T-helper 2 cell (primary cell): ENCODE measurements at regions not wholly inside any gene's neighbourhood (a gene's known extent, or its start where the extent isn't known, plus 50 kb on each side); places are given as distances from the start of the nearest gene placed in this dataset.
"Not testable (repeated sequence)": the region's sequence is repeated elsewhere in the genome, so short reads cannot be mapped to it uniquely, and the experiment has no call there.

Experiments
- DNase-seq, 5 experiments: peaks; one replicate each; pipeline versions ENCODE4 v3.0.0 to v3.0.0-alpha.2; 2012 to 2022

- no peak for DNase-seq
These were observed 174.5 kb downstream of the GOLGA6L6 start for GRCh38 chr15:20367093-20367492.

- DNase-seq = not testable (repeated sequence)
These were observed 178.0 kb downstream of the GOLGA6L6 start for GRCh38 chr15:20363591-20363990.

GRCh38 chr15:20361091-20361490 lies 180.5 kb downstream of the GOLGA6L6 start:
- DNase-seq = no peak

GRCh38 chr15:20358779-20359414 lies 182.7 kb downstream of the GOLGA6L6 start:
- DNase-seq = no peak

- DNase-seq = peak in 1 of 5 experiments; percentile 3
These were observed 183.4 kb downstream of the GOLGA6L6 start for GRCh38 chr15:20358066-20358778.

- peak in 1 of 5 experiments; percentile 7 for DNase-seq
These were observed 184.0 kb downstream of the GOLGA6L6 start for GRCh38 chr15:20357481-20358065.

- no peak for DNase-seq
These were observed 184.6 kb downstream of the GOLGA6L6 start for GRCh38 chr15:20356911-20357480.

- DNase-seq = peak; percentile 48 to 73 (median 69)
These were observed 185.1 kb downstream of the GOLGA6L6 start for GRCh38 chr15:20356444-20356910.

- DNase-seq = no peak
These were observed 186.2 kb downstream of the GOLGA6L6 start for GRCh38 chr15:20355256-20355868.

- DNase-seq = not testable (repeated sequence)
These were observed 186.7 kb downstream of the GOLGA6L6 start for GRCh38 chr15:20354884-20355223.

DNA sequence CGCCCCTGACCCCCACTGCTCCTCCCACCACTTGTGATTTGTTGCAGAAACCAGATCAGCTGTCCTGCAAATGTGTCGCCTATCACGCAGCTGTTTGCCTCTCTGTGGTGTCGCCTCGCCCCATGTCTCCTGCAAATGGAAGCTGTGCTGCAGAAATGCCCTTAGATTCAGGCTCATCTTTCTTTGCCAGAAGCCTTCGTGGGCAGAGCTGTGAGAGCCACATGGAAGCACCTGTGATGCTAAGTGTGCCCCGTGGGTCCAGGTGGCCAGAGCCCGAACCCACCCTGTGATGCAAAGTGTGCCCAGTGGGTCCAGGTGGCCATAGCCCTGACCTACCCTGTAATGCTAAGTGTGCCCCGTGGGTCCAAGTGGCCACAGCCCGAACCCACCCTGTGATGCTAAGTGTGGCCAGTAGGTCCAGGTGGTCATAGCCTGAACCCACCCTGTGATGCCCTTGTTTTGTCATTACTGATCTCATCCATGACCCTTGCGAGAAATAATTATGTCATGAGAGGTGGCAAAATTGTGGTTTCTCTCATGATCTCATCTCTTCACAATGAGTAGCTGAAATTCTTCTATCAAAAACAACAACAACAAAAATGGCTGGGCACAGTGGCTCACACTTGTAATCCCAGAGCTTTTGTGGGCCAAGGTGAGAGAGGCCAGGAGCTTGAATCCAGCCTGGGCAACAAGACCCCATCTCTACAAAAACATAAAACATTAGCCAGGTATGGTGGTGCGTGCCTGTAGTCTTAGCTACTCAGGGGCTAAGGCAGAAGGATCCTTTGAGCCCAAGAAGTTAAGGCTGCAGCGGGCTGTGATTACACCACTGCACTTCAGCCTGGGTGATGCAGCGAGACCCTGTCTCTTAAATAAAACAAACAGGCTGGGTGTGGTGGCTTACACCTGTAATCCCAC lies 187.4 kb downstream of the GOLGA6L6 start:
- DNase-seq = no peak

DNA sequence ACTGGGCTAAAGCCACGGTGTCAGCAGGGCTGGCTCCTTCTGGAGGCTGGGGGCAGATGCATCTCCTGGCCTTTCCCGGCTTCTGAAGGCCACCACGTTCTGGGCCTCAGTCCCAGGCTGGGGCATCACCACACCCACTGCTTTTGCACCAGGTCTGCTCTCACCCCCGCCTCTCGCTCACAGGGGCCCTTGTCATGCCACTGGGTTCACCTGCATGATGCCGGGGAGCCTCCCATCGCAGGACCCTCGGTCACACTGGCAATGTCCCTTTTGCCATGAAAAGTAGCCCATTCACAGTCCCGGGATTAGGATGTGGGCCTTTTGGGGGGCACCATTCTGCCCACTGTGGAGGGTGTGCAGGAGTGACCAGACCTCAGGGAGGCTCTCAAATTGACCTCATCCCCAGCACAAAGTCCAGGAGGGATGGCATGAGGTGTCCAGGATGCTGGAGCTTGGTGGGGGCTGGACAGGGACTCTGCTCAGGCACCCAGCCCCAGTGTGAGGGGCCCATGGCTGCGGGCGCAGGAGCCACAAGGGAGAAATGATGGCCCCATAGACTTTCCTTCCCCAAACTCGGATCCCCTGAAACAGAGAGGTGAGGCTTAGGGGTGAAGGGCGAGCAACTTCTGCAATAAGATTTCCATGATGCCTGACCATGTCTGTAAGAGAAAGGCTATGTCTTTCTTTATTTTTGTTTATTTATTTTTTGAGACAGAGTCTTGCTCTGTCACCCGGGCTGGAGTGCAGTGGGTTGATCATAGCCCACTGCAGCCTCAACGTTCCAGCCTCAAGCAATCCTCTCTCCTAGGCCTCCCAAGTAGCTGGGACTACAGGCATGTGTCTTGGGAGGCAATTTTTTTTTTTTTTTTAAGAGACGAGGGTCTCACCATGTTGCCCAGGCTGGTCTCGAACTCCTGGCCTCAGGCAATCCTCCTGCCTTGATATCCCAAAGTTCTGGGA lies 189.1 kb downstream of the GOLGA6L6 start:
- no peak for DNase-seq

DNA sequence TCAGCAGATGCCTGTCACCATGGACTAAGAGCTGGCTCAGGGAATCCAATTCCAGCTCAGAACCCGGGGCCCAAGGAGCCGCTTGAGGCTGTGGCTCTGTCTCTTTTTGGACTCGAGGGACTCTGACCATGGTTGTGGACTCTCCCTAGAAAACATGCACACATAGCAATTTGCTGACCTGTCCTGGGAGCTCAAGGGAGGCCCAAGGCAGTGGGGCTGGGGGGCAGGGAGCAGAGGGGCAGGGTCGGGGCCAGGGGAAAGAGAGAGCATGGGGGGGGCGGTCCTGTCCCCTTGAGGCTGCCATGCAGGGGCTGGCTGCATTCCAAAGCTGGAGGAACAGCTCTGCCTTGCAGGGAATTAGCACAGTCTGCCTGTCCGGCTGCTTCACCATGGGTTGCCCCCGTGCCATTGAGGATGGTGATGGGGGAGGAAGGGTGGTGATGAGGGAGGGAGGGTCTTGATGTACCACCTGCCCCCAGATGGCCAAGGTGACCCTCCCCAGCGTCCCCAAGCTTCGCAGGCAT lies 190.1 kb downstream of the GOLGA6L6 start:
- no peak for DNase-seq

GRCh38 chr15:20349774-20350498 lies 191.7 kb downstream of the GOLGA6L6 start:
- peak in 1 of 5 experiments; percentile 4 for DNase-seq

DNA sequence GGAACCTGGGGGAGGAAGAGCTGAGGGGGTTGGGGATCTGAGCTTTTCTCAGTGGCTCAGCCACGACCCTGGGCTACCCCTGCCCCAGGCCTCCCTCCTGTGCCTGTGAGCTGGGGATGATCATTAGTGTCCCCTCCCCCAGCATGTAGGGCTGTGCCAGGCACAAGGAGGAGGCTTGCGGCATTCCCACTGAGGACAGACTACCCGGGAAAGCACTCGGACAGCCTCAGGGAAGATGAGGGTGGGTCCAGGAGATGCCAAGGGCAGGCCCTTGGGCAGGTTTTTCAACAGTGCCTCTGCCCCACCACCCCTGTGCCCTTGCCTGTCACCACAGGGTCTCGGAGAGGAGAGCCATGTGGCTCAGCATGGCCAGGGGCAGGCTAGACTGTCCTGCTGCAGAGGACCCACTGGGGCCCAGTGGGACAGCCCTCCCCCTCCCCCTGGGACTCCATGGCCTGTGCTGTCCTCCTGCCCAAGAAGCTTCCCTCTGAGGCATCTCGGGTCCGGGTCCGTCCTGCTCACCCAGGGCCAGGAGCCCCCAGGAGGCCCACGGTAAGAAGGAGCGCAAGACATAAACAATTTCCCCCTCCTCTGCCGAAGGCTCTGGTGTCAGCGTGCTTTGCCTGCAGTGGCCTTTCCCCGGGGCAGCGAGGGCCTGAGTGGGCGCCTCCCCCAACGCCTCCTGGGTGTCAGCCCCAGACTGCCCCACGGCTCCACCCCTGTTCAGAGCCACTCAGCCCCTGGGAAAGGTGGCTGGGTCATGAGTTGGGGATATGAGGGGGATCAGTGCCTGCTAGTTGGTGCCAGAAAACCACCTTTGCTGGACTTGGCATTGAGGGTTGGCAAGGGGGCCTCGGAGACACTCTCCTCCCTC lies 192.5 kb downstream of the GOLGA6L6 start:
- peak in 1 of 5 experiments; percentile 7 for DNase-seq

DNA sequence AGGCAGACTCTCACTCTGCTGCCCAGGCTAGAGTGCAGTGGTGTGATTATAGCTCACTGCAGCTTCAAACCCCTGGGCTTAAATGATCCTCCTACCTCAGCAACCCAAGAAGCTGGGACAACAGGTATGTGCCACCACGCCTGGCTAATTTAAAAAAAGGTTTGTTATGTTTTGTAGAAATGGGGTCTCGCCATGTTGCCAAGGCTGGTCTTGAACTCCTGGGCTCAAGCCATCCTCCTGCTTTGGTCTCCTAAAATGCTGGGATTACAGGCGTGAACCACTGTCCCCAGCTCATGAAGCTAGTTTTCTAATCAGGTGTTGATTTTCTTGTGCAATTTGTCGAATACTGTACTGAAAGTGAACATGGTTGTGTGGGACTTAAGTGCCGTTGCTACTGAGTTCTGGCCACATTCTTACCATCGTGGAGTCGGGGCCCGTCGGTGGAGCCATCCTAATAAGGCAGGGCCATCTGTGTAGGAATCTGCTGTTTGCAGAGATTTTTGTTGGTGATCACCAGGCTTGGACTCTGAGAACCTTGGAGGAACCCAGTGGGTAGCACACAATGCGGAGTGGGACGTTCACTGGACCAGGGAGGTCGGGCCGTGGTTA lies 193.2 kb downstream of the GOLGA6L6 start:
- no peak for DNase-seq

DNA sequence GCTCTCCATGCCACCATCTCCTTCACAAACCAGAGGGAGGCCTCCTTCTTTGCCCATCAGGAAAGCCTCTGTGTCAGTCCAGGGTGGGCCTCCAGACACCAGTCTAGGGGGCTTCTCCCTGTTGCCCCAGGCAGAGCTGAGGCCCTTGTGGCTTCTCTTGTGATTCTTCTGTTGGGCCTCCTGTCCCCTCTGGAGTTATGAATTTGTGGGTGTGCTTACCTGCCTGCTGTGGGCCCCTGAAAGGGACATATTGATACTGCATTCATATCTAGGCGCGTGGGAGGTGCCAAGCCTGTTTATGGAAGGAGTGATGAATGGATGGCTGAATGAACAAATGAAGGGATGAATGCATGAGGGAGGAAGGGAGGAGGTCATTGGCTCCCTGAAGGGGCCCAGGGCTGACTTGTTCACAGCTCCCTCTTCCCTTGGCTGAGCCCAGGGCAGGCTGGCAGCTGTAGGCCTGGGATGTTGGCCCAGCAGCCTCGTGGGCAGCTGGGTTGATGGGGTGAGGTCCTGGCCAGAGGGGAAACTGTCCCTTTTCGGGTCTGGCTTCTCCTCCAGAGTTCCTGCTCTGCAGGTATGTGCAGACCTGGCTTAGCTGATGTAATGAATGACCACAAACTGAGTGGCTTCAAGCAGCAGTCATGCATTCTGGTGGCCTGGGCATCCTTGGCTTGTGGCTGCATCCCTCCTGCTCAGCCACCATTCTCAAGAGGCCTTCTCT lies 195.4 kb downstream of the GOLGA6L6 start:
- no peak for DNase-seq
